Nephron progenitor cell (in vitro differentiated cells): ENCODE measurements at regions not wholly inside any gene's neighbourhood (a gene's known extent, or its start where the extent isn't known, plus 50 kb on each side); places are given as distances from the start of the nearest gene placed in this dataset.
"Not testable (repeated sequence)": the region's sequence is repeated elsewhere in the genome, so short reads cannot be mapped to it uniquely, and the experiment has no call there.

ENCODE experiments used
- DNase-seq: peaks from one replicate; pipeline ENCODE4 v3.0.0; 2021
- H3K27ac Mint-ChIP-seq: 2 replicates; pipeline ENCODE4 v1.8.0; 2021; ENCODE audit warnings: mild to moderate bottlenecking, moderate library complexity, mixed read lengths
- H3K27me3 Mint-ChIP-seq: 2 replicates; pipeline ENCODE4 v1.8.0; 2021; ENCODE audit warnings: mild to moderate bottlenecking, low read depth, mixed read lengths; ENCODE audit not compliant: poor library complexity
- H3K36me3 Mint-ChIP-seq: 2 replicates; pipeline ENCODE4 v1.8.0; 2021; ENCODE audit warnings: low read depth, mixed read lengths
- H3K4me1 Mint-ChIP-seq: 2 replicates; pipeline ENCODE4 v1.8.0; 2021; ENCODE audit warnings: mixed read lengths
- H3K4me3 Mint-ChIP-seq: 2 replicates; pipeline ENCODE4 v1.8.0; 2021; ENCODE audit warnings: mild to moderate bottlenecking, moderate library complexity, mixed read lengths
- H3K9me3 Mint-ChIP-seq: 2 replicates; pipeline ENCODE4 v1.8.0; 2021; ENCODE audit warnings: mild to moderate bottlenecking, moderate library complexity, mixed read lengths
- TF ChIP-seq, protein P1 (sequence below): fragments of 200-600 bp; sonication (generic); IDR thresholded peaks from 2 replicates; pipeline ENCODE4 v1.5.0; 2021; ENCODE audit warnings: antibody characterized with exemption

DNA sequence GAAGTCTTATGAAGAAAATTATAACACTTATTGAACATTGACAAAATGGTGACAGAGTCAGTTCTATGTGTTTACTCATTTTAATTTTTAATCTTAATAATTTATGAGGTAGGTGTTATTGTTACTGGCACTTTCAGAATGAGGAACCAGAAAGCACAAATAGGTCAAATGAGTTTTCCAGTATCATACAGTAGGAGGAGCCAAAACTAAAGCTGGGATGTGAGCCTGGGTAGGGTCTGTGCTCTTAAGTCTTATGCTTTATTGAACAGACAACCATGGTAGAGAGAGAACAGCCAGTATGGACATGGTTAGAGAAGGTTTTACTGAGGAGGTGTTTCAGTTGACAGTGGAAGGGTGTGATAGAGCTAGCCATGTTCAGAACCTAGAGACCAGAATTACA, 775.7 kb downstream of the TMTC2 start:
- no peaks in the 10 kb centered on the region for H3K9me3 Mint-ChIP-seq
- H3K4me3 Mint-ChIP-seq, result no peak overlapping the region
- no peaks in the 10 kb centered on the region for H3K4me1 Mint-ChIP-seq
- H3K36me3 Mint-ChIP-seq, result no peaks in the 10 kb centered on the region
- H3K27me3 Mint-ChIP-seq, result no peaks in the 10 kb centered on the region
- no peak for DNase-seq
- TF ChIP-seq, protein P1, sequence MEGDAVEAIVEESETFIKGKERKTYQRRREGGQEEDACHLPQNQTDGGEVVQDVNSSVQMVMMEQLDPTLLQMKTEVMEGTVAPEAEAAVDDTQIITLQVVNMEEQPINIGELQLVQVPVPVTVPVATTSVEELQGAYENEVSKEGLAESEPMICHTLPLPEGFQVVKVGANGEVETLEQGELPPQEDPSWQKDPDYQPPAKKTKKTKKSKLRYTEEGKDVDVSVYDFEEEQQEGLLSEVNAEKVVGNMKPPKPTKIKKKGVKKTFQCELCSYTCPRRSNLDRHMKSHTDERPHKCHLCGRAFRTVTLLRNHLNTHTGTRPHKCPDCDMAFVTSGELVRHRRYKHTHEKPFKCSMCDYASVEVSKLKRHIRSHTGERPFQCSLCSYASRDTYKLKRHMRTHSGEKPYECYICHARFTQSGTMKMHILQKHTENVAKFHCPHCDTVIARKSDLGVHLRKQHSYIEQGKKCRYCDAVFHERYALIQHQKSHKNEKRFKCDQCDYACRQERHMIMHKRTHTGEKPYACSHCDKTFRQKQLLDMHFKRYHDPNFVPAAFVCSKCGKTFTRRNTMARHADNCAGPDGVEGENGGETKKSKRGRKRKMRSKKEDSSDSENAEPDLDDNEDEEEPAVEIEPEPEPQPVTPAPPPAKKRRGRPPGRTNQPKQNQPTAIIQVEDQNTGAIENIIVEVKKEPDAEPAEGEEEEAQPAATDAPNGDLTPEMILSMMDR, result no peak
- H3K27ac Mint-ChIP-seq, result no peak overlapping the region

DNA sequence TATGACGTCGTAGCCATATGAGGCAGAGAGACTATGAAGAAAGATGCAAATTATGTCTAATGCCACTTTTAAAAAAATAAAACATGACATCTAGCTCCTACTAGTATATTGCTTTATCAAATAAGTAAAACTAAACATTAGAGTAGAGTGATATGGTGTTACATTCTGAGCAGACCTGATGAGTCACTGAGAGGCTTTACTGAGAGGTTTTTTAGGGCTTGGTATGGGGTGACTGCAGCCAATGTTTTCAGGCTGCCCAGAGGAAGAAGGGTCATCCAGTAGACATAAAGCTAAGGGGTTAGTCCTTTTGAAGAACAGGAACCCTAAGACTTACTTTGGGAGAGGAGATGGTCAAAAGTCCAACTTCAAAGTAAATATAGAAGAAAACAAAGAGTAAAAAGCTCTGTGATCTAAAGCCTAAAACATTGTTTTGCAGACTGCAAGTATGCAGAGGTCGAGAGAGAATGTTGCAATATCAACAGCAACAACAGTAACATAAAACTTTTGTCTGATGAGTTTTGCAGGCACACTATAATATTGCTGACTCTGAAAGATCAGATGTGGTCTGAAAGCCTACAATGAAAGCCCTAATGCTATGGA, 774.7 kb downstream of the TMTC2 start:
- no peak for DNase-seq
- Mint-ChIP-seq H3K36me3 (no peaks in the 10 kb centered on the region), H3K9me3 (no peaks in the 10 kb centered on the region), H3K27me3 (no peaks in the 10 kb centered on the region), H3K27ac (peak overlapping the region; percentile 26), H3K4me3 (no peak overlapping the region), H3K4me1 (no peaks in the 10 kb centered on the region)
- TF ChIP-seq, protein P1, result no peak

DNA sequence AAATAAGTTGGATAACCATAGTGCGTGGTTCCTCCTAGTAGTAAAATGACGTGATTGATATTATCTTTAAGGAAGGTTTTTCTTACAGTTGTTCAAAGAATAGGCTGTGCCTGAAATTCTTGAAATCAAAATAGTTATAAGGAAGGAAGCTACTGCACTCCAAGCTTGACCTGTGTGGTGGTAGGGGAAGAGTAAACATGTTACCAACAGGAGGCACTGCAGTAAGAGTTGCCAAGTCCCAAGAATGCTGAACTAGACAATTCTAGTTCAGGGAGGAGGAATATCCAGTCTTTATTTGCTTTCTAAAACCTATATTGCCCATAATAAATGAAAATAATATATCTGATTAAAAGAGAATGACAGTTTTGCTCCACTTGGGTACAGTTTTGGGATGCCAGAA, 764.5 kb downstream of the TMTC2 start:
- H3K27ac Mint-ChIP-seq, result no peak overlapping the region
- H3K36me3 Mint-ChIP-seq, result no peaks in the 10 kb centered on the region
- DNase-seq, result no peak
- no peaks in the 10 kb centered on the region for H3K4me1 Mint-ChIP-seq
- no peaks in the 10 kb centered on the region for H3K27me3 Mint-ChIP-seq
- no peaks in the 10 kb centered on the region for H3K9me3 Mint-ChIP-seq
- no peak overlapping the region for H3K4me3 Mint-ChIP-seq
- TF ChIP-seq, protein P1, result no peak

DNA sequence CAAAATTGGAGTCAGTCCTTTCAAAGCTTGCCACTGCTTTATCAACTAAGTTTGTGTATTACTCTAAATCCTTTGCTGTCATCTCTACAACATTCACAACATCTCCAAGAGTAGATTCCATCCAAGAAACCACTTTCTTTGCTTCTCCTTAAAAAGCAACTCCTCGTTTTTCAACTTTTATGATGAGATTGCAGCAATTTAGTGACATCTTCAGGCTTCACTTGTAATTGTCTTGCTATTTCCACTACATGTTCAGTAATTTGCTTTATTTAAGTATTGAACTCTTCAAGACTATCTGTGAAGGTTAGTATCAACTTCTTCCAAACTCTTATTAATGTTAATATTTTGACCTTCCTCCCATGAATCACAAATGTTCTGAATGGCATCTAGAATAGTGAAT, 747.9 kb downstream of the TMTC2 start:
- Mint-ChIP-seq H3K36me3 (no peaks in the 10 kb centered on the region), H3K27me3 (peaks cover 3% of the 10 kb centered on the region), H3K27ac (no peak overlapping the region), H3K9me3 (peaks cover 19% of the 10 kb centered on the region), H3K4me1 (no peaks in the 10 kb centered on the region), H3K4me3 (no peak overlapping the region)
- no peak for DNase-seq
- TF ChIP-seq, protein P1, result no peak

DNA sequence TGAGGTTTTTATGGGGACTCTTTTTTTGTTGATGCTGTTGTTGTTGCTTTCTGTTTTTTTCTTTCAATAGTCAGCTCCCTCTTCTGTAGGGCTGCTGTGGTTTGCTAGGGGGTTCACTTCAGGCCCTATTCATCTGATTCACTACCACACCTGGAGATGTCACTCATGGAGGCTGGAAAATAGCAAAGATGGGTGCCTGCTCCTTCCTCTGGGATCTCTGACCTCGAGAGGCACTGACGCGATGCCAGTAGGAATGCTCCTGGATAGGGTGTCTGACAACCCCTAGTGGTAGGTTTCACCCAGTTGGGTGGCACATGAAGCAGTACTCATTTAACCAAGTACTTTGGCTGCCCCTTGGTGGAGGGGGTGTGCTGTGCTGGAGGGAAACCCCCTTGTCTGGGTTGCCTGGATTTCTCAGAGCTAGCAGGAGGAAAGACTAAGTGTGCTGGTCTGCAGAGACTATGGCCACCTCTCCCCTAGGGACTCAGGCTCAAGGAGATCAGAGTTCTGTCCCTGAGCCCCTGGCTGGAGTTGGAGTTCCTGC, 745.5 kb downstream of the TMTC2 start:
- no peaks in the 10 kb centered on the region for H3K36me3 Mint-ChIP-seq
- peaks cover 3% of the 10 kb centered on the region for H3K27me3 Mint-ChIP-seq
- DNase-seq, result no peak
- peaks cover 32% of the 10 kb centered on the region for H3K9me3 Mint-ChIP-seq
- TF ChIP-seq, protein P1, result no peak
- no peak overlapping the region for H3K27ac Mint-ChIP-seq
- no peak overlapping the region for H3K4me3 Mint-ChIP-seq
- no peaks in the 10 kb centered on the region for H3K4me1 Mint-ChIP-seq

DNA sequence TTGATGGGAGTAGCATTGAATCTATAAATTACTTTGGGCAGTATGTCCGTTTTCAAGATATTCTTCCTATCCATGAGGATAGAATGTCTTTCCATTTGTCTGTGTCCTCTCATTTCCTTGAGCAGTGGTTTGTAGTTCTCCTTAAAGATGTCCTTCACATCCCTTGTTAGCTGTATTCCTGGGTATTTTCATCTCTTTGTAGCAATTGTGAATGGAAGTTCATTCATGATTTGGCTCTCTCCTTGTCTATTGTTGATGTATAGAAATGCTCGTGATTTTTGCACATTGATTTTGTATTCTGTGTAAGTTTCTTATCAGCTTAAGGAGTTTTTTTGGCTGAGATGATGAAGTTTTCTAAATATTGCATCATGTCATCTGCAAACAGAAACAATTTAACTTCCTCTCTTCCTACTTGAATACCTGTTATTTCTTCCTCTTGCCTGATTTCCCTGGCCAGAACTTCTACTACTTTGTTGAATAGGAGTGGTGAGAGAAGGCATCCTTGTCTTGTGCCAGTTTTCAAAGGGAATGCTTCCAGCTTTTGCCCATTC, 741.0 kb downstream of the TMTC2 start:
- not testable (repeated sequence) for H3K36me3 Mint-ChIP-seq, H3K27ac Mint-ChIP-seq

More for the DNA sequence above, 741.0 kb downstream of the TMTC2 start:
- not testable (repeated sequence) for DNase-seq, H3K4me3 Mint-ChIP-seq, H3K4me1 Mint-ChIP-seq, H3K27me3 Mint-ChIP-seq
- peaks cover 42% of the 10 kb centered on the region for H3K9me3 Mint-ChIP-seq
